ENCODE measurements at regions not wholly inside any gene's neighbourhood (a gene's known extent, or its start where the extent isn't known, plus 50 kb on each side); places are given as distances from the start of the nearest gene placed in this dataset.

DNA sequence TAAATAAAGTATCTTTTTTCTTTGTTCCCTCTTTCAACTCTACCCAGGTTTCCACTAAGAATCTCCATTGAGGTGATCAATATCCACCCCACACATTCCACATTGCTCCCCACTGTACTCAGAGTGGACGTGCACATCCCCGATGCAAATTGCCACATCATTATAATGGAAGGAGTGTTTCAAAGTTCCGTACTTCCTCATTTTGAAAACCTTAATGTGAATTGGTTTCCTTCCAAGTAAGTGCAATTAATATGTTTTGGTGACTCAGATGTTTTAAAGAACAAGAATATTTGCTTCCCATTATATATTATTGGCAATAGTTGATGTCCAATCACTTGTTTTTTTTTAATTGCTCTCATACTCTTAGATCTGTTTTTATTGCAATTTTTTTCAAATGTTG, 463.6 kb downstream of the HACE1 start:
- no peak overlapping the region for H3K4me3 ChIP-seq

DNA sequence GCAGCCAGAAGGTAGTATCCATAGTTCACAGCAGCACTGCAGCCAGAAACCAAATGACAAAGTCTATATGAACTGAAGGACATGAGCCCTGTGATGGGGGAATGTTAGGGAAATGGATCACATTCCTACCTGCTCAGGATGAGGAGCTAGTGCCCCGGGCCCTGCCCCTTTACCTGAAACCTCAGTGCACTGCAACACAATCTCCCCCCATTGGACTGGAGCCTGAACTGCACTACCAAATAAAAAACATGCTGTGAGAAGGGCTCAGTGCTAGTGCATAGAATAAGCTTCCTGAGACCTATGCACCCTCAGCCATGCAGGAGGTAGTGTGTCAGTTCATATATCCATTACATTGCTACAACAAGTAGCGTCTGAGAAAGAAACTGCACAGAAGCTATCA, 477.8 kb downstream of the HACE1 start:
- Histone ChIP-seq H3K4me3 (no peak overlapping the region), H3K27ac (no peak overlapping the region)
- DNase-seq (ENCODE audit: low spot score), result no peak
- TF ChIP-seq, protein P1, sequence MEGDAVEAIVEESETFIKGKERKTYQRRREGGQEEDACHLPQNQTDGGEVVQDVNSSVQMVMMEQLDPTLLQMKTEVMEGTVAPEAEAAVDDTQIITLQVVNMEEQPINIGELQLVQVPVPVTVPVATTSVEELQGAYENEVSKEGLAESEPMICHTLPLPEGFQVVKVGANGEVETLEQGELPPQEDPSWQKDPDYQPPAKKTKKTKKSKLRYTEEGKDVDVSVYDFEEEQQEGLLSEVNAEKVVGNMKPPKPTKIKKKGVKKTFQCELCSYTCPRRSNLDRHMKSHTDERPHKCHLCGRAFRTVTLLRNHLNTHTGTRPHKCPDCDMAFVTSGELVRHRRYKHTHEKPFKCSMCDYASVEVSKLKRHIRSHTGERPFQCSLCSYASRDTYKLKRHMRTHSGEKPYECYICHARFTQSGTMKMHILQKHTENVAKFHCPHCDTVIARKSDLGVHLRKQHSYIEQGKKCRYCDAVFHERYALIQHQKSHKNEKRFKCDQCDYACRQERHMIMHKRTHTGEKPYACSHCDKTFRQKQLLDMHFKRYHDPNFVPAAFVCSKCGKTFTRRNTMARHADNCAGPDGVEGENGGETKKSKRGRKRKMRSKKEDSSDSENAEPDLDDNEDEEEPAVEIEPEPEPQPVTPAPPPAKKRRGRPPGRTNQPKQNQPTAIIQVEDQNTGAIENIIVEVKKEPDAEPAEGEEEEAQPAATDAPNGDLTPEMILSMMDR (IDR thresholded peaks at IDR 0.05), result no peak

More for the DNA sequence above, 463.6 kb downstream of the HACE1 start:
- no peak overlapping the region for H3K27ac ChIP-seq
- no peak for DNase-seq (ENCODE audit: low spot score)
- TF ChIP-seq, protein P1 (IDR thresholded peaks at IDR 0.05), result no peak

DNA sequence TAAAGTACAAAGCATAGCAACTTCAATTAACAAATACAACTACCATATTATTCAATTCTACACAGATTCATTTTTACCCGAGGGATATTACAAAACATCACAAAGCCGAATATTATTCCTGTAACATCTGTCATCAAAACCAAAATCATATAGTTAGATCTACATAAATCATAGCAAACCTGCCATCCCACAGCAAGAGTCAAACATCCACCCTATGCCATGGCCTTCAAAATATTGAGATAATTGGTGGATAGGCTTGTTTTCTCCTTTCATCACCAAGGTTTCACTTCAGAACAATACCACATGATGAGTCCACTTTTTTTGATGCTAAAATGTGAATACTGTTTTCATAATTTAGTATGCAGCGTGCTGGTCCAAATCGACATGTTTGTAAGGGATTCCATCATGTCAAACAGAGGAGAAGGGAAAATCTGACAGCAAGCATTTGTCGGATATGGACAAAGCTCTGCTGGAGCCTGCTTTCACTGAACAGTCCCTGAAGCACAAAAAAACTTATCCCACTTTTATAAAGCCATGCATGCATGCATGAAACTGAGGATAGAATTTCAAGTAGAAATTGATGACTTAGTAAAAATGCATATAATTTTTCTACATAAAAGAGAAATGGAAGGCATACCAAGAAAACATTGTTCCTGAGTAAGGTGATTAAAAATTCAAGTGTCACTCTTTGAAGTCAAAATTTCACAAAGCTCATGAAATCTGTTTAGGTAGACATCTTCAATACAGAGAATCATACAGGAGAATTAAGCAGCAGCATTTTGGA, 494.1 kb downstream of the HACE1 start:
- DNase-seq (ENCODE audit: low spot score), result no peak

DNA sequence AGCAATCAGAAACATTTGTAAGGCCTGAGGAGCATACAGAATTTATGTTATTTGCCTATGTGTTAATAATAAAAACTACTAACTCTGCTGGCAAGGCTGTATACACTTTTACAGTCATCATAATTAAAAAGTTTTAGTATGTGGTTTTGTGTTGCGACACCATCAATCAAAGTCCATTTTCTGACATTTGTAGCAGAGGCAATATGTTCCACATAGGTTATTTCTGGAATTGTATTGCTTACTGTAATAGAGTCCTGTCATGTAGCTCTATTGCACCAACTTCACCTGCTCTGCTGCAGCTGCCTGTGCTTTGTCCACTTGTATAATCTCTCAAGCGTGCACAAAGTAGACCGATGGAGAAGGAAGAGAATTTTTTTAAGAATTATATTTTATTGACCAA, 501.8 kb downstream of the HACE1 start:
- Histone ChIP-seq H3K27ac (no peak overlapping the region), H3K4me3 (no peak overlapping the region)
- no peak for DNase-seq (ENCODE audit: low spot score)
- TF ChIP-seq, protein P1 (IDR thresholded peaks at IDR 0.05), result no peak

More for the DNA sequence above, 494.1 kb downstream of the HACE1 start:
- TF ChIP-seq, protein P1 (IDR thresholded peaks at IDR 0.05), result no peak
- Histone ChIP-seq H3K27ac (no peak overlapping the region), H3K4me3 (no peak overlapping the region)

- DNase-seq (ENCODE audit: low spot score), result no peak
- H3K4me3 ChIP-seq, result no peak overlapping the region
- TF ChIP-seq, protein P1 (IDR thresholded peaks at IDR 0.05), result no peak
- no peak overlapping the region for H3K27ac ChIP-seq
These were observed 503.5 kb downstream of the HACE1 start for GRCh38 chr6:104356197-104356596.

DNA sequence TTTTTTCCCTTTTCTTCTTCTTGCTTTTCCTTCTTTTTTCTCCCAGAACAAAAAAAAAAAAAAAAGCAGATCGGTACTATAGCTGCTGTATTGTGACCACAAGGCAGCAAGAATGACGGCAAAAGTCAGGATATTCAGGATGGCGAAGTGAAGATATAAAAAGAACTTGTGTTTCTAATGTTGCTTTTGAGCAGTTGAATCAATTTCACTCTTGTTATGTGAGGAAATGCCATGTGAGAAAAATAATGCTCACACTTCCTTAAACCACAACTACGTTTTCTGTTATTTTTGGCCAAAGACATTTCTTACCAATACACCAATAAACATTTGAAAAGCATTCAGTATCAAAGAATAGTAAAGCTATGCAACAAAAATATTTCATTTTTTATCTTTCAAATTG, 510.5 kb downstream of the HACE1 start:
- DNase-seq (ENCODE audit: low spot score), result no peak
- H3K4me3 ChIP-seq, result no peak overlapping the region
- no peak overlapping the region for H3K27ac ChIP-seq
- TF ChIP-seq, protein P1 (IDR thresholded peaks at IDR 0.05), result no peak

DNA sequence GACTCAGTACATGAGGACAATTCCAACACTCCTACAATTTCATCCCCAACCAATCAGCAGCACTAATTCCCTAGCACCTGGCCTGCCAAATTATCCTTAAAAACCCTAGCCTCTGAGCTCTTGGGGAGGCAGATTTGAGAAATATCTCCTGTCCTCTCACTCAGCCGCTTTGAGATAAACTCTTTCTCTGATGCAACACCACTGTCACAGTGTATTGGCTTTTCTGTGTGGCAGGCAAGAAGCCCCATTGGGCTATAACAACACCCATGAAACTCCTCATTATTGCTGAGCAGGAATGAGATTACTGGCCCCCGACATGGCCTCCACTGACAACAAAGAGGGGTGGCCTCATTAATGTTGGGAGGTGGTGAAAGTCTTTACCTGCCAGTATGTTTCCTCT, 515.5 kb downstream of the HACE1 start:
- Histone ChIP-seq H3K4me3 (no peak overlapping the region), H3K27ac (no peak overlapping the region)
- no peak for DNase-seq (ENCODE audit: low spot score)
- TF ChIP-seq, protein P1 (IDR thresholded peaks at IDR 0.05), result no peak
